Upper lobe of left lung (tissue), 6 donors: ENCODE measurements at regions not wholly inside any gene's neighbourhood (a gene's known extent, or its start where the extent isn't known, plus 50 kb on each side); places are given as distances from the start of the nearest gene placed in this dataset.

Source experiments
- ATAC-seq, 2 donors: fragments of 200-7000 bp; cut with Tn5 transposase; one replicate each; pipeline ENCODE4 v1.9.1; 2022; ENCODE audit warnings: mild to moderate bottlenecking in 2 of 2, moderate library complexity in 2 of 2; ENCODE audit not compliant: low FRiP score in 2 of 2
- DNase-seq, 2 donors: peaks; one replicate each; pipeline ENCODE4 v3.0.0-alpha.2; 2019 to 2020
- H3K27ac ChIP-seq, 4 donors: fragments of 200-600 bp; sonication (generic); one replicate each; pipeline ENCODE4 v1.5.1; 2016 to 2019
- H3K27me3 ChIP-seq, 4 donors: fragments of 200-600 bp; sonication (generic); one replicate each; pipeline ENCODE4 v1.5.1; 2017 to 2019
- H3K36me3 ChIP-seq, 4 donors: fragments of 200-600 bp; sonication (generic); one replicate each; pipeline ENCODE4 v1.5.1; 2016 to 2019
- H3K4me1 ChIP-seq, 4 donors: fragments of 200-600 bp; sonication (generic); one replicate each; pipeline ENCODE4 v1.5.1; 2018 to 2019
- H3K4me3 ChIP-seq, 4 donors: fragments of 200-600 bp; sonication (generic); one replicate each; pipeline ENCODE4 v1.5.1; 2017 to 2019; ENCODE audit warnings: mild to moderate bottlenecking in 2 of 4, moderate library complexity in 1 of 4
- H3K9me3 ChIP-seq, 4 donors: fragments of 200-600 bp; sonication (generic); one replicate each; pipeline ENCODE4 v1.5.1; 2018 to 2019
- EP300 ChIP-seq, 4 donors: sonication (generic); formaldehyde crosslinking; IDR thresholded peaks; one replicate each; pipeline ENCODE4 v1.5.1; 2017; ENCODE audit warnings: antibody characterized with exemption in 4 of 4, control low read depth in 2 of 4
- POLR2A ChIP-seq, 4 donors: fragments of 450-650 bp; IDR thresholded peaks; one replicate each; pipeline ENCODE4 v1.5.1; 2016 to 2017; ENCODE audit warnings: antibody characterized with exemption in 4 of 4, mild to moderate bottlenecking in 2 of 4
- POLR2AphosphoS5 ChIP-seq, 2 donors: sonication (generic); formaldehyde crosslinking; IDR thresholded peaks; one replicate each; pipeline ENCODE4 v1.5.1; 2017; ENCODE audit warnings: antibody characterized with exemption in 2 of 2
- WGBS, 2 donors: methylation state at CpG; one replicate each; pipeline ENCODE4 v1.1.5; 2017 to 2018; 5-methylcytosine and 5-hydroxymethylcytosine counted together
- TF ChIP-seq, protein P1 (sequence below), 6 experiments: fragments of 450-650 bp in 4 of 6; fragments of 200-600 bp in 2 of 6; sonication (generic) in 2 of 6; IDR thresholded peaks; one replicate each; pipeline ENCODE4 v1.5.1; 2016 to 2019; ENCODE audit warnings: antibody characterized with exemption in 6 of 6
- donor health status: DM: no; HTN: no; CAD: no; lungs with moderate emphysema.
- donor health status: DM: no; HTN: yes; CAD: no; lungs with severe emphysema.

- DNase-seq, result no peak
- no peak for ATAC-seq
- no peaks in the 10 kb centered on the region for H3K27me3 ChIP-seq
- H3K4me1 ChIP-seq, result peaks cover 15 to 25% (median 19%) of the 10 kb centered on the region in 4 donors
- no peaks in the 10 kb centered on the region for H3K36me3 ChIP-seq
- WGBS, 2 donors, result 87 to 90% methylated on average over 6 of the region's 6 CpGs
- H3K27ac ChIP-seq, result no peak overlapping the region
- no peaks in the 10 kb centered on the region for H3K9me3 ChIP-seq
- TF ChIP-seq POLR2AphosphoS5 (IDR thresholded peaks at IDR 0.05) (no peak), POLR2A (IDR thresholded peaks at IDR 0.05) (no peak), EP300 (IDR thresholded peaks at IDR 0.05) (no peak)
- TF ChIP-seq, protein P1, sequence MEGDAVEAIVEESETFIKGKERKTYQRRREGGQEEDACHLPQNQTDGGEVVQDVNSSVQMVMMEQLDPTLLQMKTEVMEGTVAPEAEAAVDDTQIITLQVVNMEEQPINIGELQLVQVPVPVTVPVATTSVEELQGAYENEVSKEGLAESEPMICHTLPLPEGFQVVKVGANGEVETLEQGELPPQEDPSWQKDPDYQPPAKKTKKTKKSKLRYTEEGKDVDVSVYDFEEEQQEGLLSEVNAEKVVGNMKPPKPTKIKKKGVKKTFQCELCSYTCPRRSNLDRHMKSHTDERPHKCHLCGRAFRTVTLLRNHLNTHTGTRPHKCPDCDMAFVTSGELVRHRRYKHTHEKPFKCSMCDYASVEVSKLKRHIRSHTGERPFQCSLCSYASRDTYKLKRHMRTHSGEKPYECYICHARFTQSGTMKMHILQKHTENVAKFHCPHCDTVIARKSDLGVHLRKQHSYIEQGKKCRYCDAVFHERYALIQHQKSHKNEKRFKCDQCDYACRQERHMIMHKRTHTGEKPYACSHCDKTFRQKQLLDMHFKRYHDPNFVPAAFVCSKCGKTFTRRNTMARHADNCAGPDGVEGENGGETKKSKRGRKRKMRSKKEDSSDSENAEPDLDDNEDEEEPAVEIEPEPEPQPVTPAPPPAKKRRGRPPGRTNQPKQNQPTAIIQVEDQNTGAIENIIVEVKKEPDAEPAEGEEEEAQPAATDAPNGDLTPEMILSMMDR (IDR thresholded peaks at IDR 0.05), result no peak
- no peak overlapping the region for H3K4me3 ChIP-seq
Observed at GRCh38 chr7:47036909-47037308, 545.0 kb downstream of the TNS3 start.

DNA sequence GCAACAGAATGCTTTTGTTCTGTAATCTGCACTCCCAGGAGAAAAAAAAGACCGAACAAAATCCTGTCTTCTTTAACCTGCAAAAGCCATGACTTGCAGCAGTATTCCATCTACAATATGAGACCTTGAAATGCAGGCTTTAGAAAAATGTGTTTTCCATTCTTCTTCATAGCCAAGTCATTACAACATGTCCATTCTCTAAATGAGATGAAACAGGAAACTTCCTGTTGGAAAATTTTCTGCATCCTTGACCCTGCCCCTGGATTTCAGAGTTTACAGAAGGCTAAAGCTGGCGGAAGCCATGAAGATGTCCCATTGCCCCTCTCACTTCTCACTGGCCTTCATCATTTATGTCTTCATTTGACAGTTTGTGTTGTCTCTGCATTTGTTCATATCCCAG, 546.4 kb downstream of the TNS3 start:
- DNase-seq (no peak), ATAC-seq (no peak)
- Histone ChIP-seq H3K27ac (no peak overlapping the region), H3K36me3 (no peaks in the 10 kb centered on the region), H3K4me3 (no peak overlapping the region), H3K4me1 (peaks cover 6 to 17% (median 13%) of the 10 kb centered on the region in 4 donors), H3K27me3 (no peaks in the 10 kb centered on the region), H3K9me3 (no peaks in the 10 kb centered on the region)
- TF ChIP-seq EP300 (IDR thresholded peaks at IDR 0.05) (no peak), POLR2AphosphoS5 (IDR thresholded peaks at IDR 0.05) (no peak), POLR2A (IDR thresholded peaks at IDR 0.05) (no peak)
- WGBS, 2 donors, result 65 to 75% methylated on average over 2 of the region's 2 CpGs

- ATAC-seq (no peak), DNase-seq (no peak)
- Histone ChIP-seq H3K36me3 (no peaks in the 10 kb centered on the region), H3K27me3 (no peaks in the 10 kb centered on the region), H3K9me3 (no peaks in the 10 kb centered on the region), H3K4me3 (no peak overlapping the region), H3K27ac (no peak overlapping the region), H3K4me1 (peaks cover 2 to 6% (median 4%) of the 10 kb centered on the region in 4 donors)
- 87 to 88% methylated on average over 2 of the region's 2 CpGs for WGBS, 2 donors
- no peak for TF ChIP-seq POLR2A (IDR thresholded peaks at IDR 0.05)
- TF ChIP-seq, protein P1 (IDR thresholded peaks at IDR 0.05), result no peak
- TF ChIP-seq EP300 (IDR thresholded peaks at IDR 0.05), result no peak
- TF ChIP-seq POLR2AphosphoS5 (IDR thresholded peaks at IDR 0.05), result no peak
Observed at GRCh38 chr7:47034180-47034579, 547.7 kb downstream of the TNS3 start.

- TF ChIP-seq EP300 (IDR thresholded peaks at IDR 0.05) (no peak), POLR2A (IDR thresholded peaks at IDR 0.05) (no peak), POLR2AphosphoS5 (IDR thresholded peaks at IDR 0.05) (no peak)
- TF ChIP-seq, protein P1 (IDR thresholded peaks at IDR 0.05), result no peak
- Histone ChIP-seq H3K27me3 (no peaks in the 10 kb centered on the region), H3K27ac (no peak overlapping the region), H3K4me3 (no peak overlapping the region), H3K9me3 (no peaks in the 10 kb centered on the region), H3K4me1 (no peaks in the 10 kb centered on the region), H3K36me3 (no peaks in the 10 kb centered on the region)
- no peak for DNase-seq
- no peak for ATAC-seq
- WGBS, 2 donors, result 74 to 80% methylated on average over 4 of the region's 4 CpGs
Observed at GRCh38 chr7:47032536-47032908, 549.4 kb downstream of the TNS3 start.

DNA sequence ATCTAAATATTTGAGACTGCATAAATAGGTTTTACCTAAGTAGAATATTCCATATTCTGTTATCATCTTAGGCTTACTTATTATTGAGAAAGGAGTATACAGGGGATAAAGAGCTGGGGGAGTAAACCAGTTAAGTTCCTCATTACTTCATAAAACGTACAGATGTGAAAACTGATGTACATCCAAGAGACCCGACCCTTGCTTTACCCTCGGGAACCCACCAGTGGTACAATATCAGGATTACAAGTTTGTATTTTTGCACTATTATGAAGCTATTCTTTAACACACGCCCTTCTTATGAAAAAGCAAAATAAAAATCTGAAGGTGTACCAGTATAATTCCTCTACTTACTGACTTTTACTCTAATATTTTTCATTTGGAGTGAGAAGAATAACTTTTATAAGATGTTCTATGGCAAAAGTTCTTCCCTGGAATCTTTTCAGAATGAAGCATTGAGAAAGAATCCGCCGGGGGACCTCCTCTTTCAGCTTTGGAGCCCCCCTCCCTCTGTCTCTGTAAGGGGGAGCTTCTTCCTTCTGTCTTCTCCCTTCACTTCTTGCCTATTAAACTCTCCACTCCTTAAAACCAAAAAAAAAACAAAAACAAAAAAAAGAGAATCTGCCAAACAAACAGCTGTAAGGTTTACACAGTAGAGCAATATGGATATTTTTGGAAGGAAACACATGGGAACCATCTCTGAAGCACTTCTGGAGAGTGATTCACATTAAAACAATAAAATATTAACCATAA, 550.0 kb downstream of the TNS3 start:
- DNase-seq (no peak), ATAC-seq (no peak)
- H3K27me3 ChIP-seq, result no peaks in the 10 kb centered on the region
- no peak for TF ChIP-seq POLR2A (IDR thresholded peaks at IDR 0.05)
- no peak for TF ChIP-seq POLR2AphosphoS5 (IDR thresholded peaks at IDR 0.05)
- no peak for TF ChIP-seq EP300 (IDR thresholded peaks at IDR 0.05)
- TF ChIP-seq, protein P1 (IDR thresholded peaks at IDR 0.05), result no peak
- no peak overlapping the region for H3K4me3 ChIP-seq
- WGBS, 2 donors, result 64 to 73% methylated on average over 6 of the region's 6 CpGs
- no peaks in the 10 kb centered on the region for H3K9me3 ChIP-seq
- no peaks in the 10 kb centered on the region for H3K4me1 ChIP-seq
- H3K36me3 ChIP-seq, result no peaks in the 10 kb centered on the region
- H3K27ac ChIP-seq, result no peak overlapping the region
